ENCODE measurements at regions not wholly inside any gene's neighbourhood (a gene's known extent, or its start where the extent isn't known, plus 50 kb on each side); places are given as distances from the start of the nearest gene placed in this dataset.
"Not testable (repeated sequence)": the region's sequence is repeated elsewhere in the genome, so short reads cannot be mapped to it uniquely, and the experiment has no call there.

DNA sequence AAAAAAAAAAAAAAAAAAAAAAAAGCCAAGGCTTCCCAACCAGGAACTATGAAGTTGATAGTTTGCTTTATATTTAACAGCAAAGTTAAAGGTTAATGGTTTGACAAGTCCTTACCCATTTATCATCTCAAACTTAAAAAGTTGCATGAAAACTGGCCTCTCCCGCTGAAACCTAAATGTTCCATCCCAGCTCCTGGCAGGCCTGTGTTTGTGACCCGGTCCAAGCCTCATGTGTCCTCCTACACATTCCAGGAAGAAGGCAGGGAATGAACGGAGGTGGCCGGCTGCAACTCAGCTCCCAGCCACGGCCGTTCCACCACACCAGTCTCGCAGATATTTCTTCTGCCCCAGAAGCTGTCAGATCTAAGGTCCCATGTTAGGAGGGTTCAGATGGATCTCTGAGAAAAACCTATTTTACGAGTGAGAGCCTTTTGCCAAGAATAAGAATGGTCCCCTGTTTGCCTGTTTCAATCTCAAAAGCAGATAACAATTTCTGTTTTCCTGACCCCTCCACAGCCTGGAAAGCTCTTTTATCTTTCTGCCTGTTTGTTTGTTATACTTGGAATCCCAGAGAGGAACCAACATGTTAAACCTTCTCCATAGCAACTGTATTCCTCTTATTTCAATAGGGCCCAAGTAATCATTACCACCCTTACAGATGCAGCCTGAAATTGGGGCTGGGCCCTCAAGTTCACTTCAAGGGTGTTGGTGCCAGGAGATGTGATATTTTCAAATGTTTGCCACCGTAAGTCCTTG lies 56.5 kb downstream of the KCTD12 start:
- no peak for DNase-seq (ENCODE audit: extremely low read depth, low read depth, low spot score)

DNA sequence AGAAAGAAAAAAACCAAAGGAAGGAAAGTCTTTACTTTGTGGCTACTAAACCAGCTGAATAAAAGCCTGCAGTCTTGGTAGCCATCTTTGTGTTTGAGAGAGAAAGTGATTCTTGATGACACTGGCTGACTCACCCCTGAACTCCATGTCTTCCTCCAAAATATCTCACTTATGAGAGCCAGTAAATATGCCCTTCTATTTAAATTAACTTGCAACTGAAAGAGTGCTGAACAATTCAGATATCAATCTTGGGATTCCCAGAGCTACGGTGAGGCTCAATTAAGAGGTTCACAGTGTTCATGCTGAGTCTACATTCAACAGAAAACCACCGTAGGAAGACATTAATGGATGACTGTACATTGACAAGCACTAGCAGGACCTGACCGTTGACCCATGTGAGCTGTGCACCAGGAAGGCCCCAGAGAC lies 57.9 kb downstream of the KCTD12 start:
- DNase-seq (ENCODE audit: extremely low read depth, low read depth, low spot score) = no peak

DNA sequence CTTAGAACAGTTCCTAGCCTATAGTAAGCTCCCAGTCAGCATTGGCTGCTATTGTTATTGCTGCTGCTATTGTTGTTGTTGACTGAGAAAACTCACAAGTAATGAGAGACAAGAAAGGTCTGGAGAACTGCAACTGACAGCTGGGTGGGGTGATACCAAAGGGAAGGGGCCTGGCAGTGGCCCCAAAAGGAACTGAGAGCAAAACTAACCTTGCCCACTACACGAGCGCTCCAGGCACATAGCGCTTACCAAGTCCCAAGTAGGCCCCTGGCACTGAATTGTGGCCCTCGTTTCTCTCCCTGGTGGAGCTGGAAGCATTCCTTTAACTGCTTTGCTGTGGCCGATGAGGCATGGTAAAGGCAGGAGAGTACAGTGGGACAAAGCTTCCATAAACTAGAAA lies 59.7 kb downstream of the KCTD12 start:
- DNase-seq (ENCODE audit: extremely low read depth, low read depth, low spot score) = no peak

- no peak for DNase-seq (ENCODE audit: extremely low read depth, low read depth, low spot score)
Observed at GRCh38 chr13:76825430-76825829, 60.8 kb downstream of the KCTD12 start.

DNA sequence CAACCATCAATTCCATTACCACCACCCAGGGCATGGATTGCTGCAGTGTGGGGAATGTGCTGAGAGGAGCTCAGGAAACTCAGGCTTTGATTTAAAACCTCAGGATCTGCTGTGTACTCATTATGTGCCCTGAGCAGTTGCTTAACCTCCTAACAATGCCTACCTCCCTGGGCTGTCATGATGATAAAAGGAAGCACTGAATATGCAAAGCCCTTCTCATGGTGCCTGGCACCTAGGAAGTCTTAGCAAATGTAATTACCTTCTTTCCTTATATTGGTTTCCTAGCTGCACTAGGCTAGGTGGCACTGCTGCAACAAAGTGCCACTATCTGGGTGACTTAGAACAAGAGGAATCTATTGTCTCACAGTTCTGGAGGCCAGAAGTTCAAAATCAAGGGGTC lies 62.2 kb downstream of the KCTD12 start:
- no peak for DNase-seq (ENCODE audit: extremely low read depth, low read depth, low spot score)

DNA sequence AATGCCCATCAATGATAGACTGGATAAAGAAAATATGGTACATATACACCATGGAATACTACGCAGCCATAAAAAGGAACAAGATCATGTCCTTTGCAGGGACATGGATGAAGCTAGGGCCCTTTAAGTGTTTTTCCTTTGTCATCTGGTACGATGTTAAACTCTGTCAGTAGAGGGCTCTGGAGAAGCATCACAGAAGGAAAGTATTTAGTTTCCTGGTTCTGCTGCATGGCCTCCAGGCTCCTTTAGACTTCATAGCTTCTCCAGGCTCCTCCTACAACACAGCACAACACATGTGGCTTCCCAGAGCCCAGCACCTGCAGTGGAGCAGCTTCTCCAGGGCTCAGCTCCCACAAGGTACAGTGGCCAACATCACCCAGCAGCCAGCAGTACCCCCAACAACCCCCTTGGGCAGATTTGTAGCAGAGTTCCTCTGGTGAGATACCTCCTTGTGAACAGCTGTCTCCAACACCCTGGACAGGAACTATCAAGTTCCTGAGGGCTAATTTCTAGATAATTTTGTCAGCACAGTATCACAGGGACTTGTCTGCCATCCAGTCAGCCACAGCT lies 63.4 kb downstream of the KCTD12 start:
- peak; percentile 60 for DNase-seq (ENCODE audit: extremely low read depth, low read depth, low spot score)

DNA sequence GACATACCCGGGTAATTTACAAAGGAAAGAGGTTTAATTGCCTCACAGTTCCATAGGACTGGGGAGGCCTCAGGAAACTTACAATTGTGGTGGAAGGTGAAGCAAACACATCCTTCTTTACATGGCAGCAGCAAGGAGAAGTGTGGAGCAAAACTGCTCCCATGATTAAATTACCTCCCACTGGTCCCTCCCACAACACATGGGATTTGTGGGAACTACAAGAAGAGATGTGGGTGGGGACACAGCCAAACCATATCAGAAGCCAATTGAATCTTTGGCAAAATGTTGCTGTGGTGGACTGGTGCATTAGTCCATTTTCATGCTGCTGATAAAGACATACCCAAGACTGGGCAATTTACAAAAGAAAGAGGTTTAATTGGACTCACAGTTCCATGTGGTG lies 65.0 kb downstream of the KCTD12 start:
- DNase-seq (ENCODE audit: extremely low read depth, low read depth, low spot score) = not testable (repeated sequence)

DNA sequence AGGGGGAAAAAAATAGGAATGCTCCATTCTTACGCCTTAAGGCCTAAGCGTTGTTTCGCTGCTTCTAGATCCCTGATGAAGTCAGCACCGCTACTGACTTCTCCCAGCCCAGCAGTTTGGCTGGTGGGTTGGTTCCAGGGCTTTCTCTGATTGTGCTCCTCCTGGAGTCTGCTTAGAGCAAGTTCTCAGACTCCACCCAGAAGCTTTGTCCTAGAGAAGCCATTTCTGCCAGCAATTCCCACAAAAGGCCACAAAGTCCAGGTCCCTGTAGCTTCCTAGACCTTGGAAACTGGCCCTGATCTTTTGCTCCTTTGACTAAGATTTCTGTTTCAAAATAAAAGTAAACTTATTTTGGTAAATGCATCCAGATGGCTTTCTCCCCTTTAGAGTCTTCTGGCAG lies 65.4 kb downstream of the KCTD12 start:
- DNase-seq (ENCODE audit: extremely low read depth, low read depth, low spot score) = no peak

- no peak for DNase-seq (ENCODE audit: extremely low read depth, low read depth, low spot score)
Observed at GRCh38 chr13:76816394-76816793, 69.8 kb downstream of the KCTD12 start.

DNA sequence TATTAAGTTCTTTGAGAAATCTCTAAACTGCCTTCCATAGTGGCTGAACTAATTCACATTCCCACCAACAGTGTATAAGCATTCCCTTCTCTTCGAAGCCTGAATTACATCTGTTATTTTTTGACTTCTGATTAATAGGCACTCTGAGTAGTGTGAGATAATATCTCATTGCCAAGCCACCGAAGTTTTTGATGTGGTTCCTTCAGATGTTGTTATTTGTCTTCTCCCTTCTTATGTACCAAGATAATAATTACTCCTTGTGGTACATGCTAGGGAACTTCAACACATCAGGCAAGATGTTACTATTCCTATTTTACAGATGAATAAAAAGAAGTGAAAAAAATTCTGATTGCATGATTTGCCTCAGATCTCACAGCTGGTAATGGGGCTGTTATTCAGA lies 70.9 kb downstream of the KCTD12 start:
- no peak for DNase-seq (ENCODE audit: extremely low read depth, low read depth, low spot score)

GRCh38 chr13:76813891-76814290 lies 72.3 kb downstream of the KCTD12 start:
- DNase-seq (ENCODE audit: extremely low read depth, low read depth, low spot score) = no peak

DNA sequence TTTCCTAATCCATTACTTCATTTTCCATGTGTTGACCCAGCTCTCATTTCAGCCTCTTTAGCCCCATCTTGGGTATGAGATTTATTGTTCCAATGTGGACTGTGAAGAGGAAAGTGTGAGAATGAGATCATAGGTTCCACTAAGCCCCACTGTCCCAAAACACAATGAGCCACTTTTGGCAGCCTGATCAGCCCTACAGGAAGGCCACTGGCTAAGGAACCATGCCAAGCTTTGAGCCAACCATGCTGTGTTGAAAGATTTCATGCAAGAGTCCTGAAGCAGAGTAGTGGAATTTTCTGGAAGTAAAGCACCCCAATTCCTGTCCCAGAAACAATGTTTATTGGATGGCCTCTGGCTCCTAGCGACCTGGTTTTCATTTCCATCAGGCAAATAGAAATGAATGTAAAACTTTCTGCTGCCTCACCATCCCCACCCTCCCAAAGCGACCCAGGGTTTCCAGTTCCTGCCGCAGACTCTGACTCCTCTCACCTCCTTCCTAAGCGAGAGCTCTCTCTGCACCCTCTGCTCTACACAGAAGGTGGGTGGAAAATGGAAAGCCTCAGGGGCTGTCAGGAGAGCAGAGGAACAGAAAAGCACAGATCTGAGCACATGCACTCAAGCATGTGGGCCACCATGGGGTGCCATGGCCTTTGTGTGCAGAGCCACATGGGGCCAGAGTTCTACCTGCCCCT lies 73.1 kb downstream of the KCTD12 start:
- DNase-seq (ENCODE audit: extremely low read depth, low read depth, low spot score) = no peak

- no peak for DNase-seq (ENCODE audit: extremely low read depth, low read depth, low spot score)
Observed at GRCh38 chr13:76812206-76812897, 73.9 kb downstream of the KCTD12 start.

GRCh38 chr13:76809389-76809788 lies 76.8 kb downstream of the KCTD12 start:
- no peak for DNase-seq (ENCODE audit: extremely low read depth, low read depth, low spot score)

DNA sequence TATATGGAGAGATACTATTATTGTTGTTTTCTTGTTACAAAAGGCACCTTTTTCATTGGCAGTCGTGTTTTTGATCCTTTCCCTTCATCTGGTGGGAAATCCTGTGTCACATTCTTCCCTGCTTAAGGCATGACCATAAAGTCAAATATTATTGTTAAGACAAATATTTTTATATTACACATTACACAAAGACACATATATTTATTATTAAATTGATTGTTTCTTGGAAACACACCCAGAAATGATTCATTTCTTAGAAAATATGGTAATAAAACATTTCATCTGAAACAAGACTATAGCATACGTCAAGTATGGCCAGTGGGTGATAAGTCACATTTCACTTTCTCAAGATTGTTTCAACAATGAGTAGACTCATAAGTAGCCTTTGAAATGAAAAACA lies 77.3 kb downstream of the KCTD12 start:
- DNase-seq (ENCODE audit: extremely low read depth, low read depth, low spot score) = no peak

- no peak for DNase-seq (ENCODE audit: extremely low read depth, low read depth, low spot score)
Observed at GRCh38 chr13:76804801-76805200, 81.4 kb downstream of the KCTD12 start.

DNA sequence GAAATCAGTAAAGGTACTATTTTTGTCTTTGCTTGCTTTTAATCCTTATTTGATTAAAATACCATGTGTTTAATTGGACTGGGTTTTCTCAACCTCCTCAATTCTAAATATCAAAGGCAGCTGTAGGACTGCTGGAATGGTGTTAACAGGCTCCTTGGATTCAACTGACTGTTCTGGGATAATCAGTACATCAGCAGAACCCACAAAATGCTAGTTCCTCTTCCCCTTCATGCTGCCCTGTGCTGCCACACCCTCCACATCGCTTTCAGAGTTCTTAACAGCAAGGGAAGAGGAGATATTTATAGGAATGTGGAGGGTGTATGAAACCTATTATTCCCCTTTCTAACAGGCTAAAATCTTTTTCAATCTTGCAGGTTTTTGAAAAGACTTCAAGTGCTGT lies 82.4 kb downstream of the KCTD12 start:
- no peak for DNase-seq (ENCODE audit: extremely low read depth, low read depth, low spot score)

- no peak for DNase-seq (ENCODE audit: extremely low read depth, low read depth, low spot score)
Observed at GRCh38 chr13:76800943-76801342, 85.3 kb downstream of the KCTD12 start.

- no peak for DNase-seq (ENCODE audit: extremely low read depth, low read depth, low spot score)
Observed at GRCh38 chr13:76799696-76800095, 86.5 kb downstream of the KCTD12 start.

GRCh38 chr13:76798037-76798436 lies 88.2 kb downstream of the KCTD12 start:
- no peak for DNase-seq (ENCODE audit: extremely low read depth, low read depth, low spot score)

GRCh38 chr13:76797361-76797760 lies 88.8 kb downstream of the KCTD12 start:
- DNase-seq (ENCODE audit: extremely low read depth, low read depth, low spot score) = no peak

DNA sequence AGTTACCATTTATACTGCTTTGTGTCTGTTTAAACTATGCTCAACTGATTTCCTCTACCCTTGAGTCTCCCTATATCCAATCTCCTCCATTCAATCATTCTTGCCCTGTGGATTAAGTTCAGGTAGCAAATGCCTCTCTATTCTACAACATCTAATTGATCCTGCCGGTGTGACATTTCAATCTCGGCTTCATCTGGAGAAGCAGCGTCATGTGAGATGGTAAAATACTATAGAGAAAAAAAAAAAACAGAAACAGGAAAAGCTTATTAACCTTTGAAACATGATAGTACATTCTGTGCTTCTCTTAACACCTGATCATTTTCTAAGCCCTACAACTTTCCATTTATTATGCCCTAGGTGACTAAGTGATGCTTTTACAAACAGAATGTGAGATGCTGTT lies 89.4 kb downstream of the KCTD12 start:
- no peak for DNase-seq (ENCODE audit: extremely low read depth, low read depth, low spot score)

Measured in glomerular endothelial cell (primary cell).